NCI-H187 treated with DMSO at 0.1 percent for 48 hours (cell line): ENCODE measurements at regions not wholly inside any gene's neighbourhood (a gene's known extent, or its start where the extent isn't known, plus 50 kb on each side); places are given as distances from the start of the nearest gene placed in this dataset.
A peak's percentile ranks its signal among the peaks of the same experiment; 100 is the strongest.
"Not testable (repeated sequence)": the region's sequence is repeated elsewhere in the genome, so short reads cannot be mapped to it uniquely, and the experiment has no call there.

Source experiments
- DNase-seq: peaks from one replicate; lab custom pipeline; 2025; lab: John Stamatoyannopoulos, UW

GRCh38 chr21:35982717-35983116 lies 77.6 kb downstream of the SETD4 start:
- DNase-seq, result no peak

DNA sequence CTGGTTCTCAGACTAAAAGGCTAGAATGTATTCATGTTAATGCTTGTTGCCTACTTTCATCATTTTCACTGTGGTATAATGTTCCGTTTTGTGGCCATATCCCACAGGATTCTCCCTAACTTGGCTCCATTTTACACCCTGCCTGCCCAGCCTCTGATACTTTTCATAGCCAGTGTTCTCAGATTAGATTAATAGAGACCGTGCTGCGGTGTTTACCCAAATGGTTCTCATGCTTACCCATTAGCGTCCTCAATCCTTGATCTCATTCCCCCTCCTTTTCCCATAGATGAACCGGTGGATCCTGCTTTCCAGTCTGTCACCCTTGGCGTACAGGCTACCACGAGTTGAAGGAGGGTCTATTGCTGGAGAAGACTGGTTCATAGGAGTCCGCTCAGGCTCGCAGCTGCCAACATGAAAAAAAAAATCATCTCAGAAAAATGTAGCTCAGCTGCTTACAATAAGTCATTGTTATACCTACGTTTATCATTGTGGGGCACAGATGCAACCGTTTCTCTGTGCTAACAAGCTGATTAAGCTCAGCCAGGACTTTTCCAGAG lies 78.7 kb downstream of the SETD4 start:
- no peak for DNase-seq

DNA sequence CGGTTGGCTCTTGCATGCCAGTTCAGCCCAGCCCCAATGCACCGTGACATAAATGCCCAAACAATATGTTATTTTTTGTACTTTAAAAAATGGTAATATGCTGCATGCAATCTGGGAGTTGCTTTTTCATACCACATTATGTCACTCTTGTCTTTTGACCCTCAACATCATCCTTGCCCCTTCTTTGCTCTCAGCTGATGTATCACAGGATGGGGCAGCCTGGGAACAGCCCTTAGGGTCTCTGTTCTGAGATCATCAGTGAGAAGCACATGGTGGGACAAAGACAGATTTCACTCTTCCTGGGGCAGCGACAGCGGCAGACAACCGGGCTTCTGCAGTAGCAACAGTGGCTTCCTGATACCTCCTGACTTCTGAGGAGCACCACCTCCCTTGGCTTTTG lies 79.5 kb downstream of the SETD4 start:
- no peak for DNase-seq

DNA sequence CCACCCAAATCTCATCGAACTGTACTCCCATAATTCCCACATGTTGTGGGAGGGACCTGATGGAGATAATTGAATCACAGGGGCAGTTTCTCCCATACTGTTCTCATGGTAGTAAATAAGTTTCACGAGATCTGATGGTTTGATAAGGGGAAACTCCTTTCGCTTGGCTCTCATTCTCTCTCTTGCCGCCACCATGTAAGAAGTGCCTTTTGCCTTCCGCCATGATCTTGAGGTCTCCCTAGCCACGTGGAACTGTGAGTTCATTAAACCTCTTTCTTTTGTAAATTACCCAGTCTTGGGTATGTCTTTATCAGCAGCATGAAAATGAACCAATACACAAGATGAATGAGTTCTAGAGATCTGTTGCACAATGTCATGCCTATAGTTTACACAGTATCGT lies 82.5 kb downstream of the SETD4 start:
- DNase-seq, result not testable (repeated sequence)

GRCh38 chr21:35976929-35977328 lies 83.4 kb downstream of the SETD4 start:
- no peak for DNase-seq

DNA sequence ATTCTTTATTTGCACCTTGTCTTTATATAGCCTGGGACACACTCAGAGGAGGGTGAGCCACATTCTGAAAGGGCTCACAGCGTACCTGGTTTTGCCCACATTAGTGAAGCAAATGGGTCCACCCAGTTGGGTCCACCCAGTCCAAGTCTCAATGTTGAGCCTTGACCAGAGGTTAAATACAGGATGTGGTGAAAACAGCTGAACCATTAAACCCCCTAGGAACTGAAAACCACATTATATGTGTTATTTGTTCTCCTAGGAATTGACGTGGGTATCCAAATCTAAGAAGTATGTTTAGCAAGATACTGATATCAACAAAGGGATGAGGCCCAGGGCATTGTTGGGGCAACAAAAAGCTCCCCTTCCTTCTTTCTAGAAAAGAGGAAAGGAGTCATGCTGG lies 83.8 kb downstream of the SETD4 start:
- DNase-seq, result no peak

- DNase-seq, result peak; percentile 93
Measured at GRCh38 chr21:35974775-35975174, 85.6 kb downstream of the SETD4 start.

- DNase-seq, result no peak
Measured at GRCh38 chr21:35971824-35972223, 88.5 kb downstream of the SETD4 start.

DNA sequence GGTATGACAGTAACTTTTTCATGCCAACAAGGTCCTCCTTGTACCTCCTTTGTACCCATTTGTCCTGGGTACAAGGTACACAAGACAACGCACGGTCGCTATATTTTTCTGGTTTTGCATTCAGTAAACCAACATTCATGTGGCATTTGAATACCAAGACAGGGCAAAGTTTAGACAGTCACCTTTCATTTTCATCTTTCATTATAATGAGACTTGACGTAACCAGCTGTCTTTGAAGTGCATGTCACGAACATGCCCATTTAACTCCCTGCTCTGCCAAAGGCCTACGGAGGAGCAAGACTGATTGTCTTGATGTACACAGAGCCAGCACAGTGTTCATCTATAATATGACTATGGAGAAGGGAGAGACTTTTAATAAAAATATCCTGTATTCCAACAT lies 91.0 kb downstream of the SETD4 start:
- DNase-seq, result no peak

- DNase-seq, result no peak
Measured at GRCh38 chr21:35968564-35968963, 91.8 kb downstream of the SETD4 start.

DNA sequence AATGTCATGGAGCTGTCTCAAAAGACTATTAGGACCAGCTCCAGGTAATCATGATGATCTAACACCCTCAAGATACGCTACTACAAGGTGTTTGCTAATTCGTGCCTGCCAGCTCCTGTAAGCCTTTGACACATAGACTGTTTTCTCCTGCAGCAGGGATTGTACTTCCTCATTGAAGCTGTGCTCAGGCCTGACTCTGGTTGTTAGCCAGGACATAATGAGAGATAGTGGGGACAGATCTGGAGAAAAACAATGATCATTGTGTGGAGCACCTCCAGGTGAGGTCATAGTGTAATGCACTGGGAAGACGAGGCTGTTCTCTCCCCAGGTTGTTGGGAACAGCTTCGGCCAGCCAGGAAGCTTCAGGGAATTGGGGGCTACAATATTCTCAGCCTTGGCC lies 94.6 kb downstream of the SETD4 start:
- DNase-seq, result no peak

DNA sequence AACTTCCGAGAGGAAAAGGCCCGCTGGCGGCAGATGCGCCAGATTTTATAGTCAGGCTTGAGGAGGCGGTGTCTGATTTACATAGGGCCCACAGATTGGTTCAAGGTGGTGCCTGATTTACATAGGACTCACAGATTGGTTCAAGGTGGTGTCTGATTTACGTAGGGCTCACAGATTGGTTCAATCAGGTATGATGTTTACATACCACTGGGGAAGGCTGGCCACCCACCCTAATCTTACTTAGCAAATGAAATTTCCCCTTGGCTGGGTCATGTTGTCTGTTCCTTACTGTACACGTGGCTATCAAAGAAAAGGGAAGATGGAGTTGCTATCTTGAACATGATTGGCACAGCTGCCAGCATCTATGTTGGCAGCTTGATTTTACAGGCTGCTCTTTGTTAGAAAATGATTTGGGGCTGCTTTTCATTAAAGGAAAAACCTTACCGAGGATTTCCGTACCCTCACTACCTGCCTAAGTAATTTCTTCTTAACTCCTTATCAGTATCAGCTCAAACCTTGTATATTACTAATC lies 96.3 kb downstream of the SETD4 start:
- no peak for DNase-seq

- DNase-seq, result no peak
Measured at GRCh38 chr21:35962917-35963316, 97.4 kb downstream of the SETD4 start.

DNA sequence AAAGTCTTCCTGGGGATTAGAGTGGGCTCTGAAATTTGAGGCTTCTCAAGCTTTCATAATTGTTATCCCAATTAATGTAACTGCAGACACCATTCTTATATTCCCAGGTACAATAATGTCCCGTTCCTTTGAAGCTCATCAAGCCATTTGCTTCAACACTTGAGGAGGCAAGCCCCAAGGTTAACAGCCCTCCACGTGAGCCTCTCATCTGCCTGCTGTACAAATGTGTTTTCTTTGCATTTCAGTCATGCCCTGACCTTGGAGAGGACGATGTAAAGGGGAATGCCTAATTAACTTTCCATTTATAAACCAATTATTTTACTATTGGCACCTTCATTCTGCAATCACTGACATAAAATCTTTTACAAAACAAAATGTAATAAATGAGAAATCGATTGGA lies 106.3 kb downstream of the SETD4 start:
- DNase-seq, result peak; percentile 82

DNA sequence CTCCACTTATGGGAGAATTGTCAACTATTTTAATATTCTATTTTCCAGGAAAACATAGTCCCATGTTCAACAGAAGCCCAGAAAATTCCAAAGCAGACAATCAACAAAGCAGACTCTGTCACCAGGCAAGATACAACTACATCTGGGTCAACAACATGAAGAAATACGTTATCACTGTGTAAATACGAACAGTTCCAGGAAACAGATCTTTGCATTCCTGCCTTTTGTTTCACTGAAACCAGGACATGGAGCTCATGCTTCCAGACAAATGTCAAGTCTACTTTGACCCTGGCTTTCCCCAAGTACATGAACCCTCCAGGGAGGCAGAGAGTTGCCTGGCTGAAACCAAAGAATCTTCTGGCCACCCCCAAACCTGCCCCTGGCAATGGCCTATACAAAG lies 106.7 kb downstream of the SETD4 start:
- no peak for DNase-seq

DNA sequence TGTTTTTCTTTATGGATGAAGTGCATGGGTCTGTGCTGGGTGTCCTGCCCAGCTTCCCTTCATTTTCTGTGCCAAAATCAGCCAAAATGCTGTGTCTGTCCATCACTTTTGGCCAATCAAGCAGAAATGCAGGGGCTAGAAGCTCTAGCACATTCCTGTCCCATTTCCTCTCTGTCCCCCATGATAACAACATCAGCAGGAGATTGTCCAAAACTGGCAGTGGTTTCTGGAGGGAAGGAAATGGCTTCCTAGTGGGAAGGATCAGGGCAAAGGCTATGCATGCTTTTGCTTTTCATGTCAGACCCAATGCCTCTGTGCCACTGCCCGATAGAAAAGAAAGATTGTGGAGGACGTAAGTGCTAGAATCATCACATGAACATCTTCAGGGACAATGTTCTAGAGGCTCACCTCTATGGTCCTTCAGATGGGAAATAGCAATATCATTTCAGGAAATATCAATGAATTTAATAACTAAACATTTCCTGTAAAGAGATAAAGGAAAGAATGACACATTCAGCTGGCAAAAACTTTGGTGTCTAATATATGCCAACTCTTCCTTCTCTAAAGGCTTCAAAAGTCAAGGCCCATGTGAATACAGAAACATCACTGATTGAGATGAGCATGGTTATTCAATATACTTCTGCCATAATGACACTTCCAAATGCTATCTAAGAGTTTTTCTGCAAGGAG lies 107.5 kb downstream of the SETD4 start:
- DNase-seq, result no peak

GRCh38 chr21:35948982-35949381 lies 111.3 kb downstream of the SETD4 start:
- no peak for DNase-seq

- DNase-seq, result no peak
Measured at GRCh38 chr21:35945089-35945671, 115.1 kb downstream of the SETD4 start.

GRCh38 chr21:35943752-35944151 lies 116.6 kb downstream of the SETD4 start:
- peak; percentile 56 for DNase-seq

DNA sequence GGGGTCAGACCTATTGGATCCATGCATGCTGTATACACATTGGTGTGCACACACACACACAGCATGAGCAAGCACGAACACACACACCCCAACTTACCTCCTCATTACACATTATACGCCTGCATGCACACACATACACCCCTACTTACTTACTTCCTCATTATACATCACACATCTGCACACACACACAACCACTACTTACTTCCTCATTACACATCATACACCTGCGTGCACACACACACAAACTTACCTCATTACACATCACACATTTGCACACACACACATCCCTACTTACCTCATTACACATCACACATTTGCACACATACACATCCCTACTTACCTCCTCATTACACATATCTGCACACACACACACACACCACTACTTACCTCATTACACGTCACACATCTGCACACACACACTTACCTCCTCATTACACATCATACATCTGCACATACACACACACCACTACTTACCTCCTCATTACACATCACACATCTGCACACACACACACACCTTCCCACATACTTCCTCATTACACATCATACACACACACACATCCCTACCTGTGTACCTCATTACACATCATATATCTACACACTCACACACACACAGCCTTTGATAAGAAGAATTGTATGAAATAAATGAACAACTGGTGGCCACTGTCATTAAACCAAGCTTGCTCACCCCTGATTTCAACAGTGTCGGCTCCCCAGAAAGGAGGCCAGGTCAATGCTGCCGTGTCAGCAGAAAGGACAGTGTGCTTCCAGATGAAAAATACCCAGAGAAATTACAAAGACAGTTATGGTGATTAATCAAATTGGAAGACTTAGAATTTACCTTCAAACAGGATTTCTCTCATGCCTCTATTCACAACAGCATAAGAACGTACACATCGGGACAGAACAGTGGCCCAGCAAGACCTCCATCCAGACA lies 117.8 kb downstream of the SETD4 start:
- DNase-seq, result no peak

DNA sequence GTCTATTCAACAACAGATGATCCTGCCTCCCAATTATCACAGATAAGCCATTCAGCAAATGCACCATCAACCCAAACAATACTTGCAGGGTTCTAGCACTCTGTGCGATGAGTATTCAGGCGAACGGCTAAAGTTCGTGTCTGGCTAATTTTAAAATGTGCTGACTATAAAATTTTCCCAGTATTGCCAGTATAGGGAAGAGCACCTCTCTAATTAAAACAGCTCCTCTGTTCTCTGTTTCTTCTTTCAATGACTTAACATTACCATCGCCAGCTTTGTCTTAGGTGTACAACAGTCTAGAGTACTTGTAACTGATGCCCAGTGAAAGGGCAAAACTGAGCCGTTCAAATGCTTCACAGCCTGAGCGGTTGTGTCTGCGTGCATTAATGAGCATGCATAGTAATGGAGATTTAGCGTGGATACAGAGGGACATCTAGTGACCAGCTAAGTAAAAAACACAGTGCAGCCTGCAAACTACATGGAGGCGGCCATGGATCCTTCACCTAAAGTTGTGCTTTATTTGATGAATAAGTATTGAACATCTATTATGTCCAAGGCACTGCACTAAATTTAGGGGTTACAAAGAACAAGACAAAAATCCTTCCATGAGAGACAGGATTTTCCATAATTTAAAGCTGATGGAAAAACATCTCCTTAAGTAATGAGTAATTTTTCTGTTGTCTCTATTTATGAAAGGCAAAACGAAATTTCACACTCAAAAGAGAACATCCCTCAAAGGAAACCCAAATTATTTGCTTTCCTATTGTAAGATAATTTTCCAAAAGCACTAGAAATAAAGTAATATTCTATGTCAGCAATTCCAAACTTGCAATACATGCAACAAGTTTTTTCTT lies 120.0 kb downstream of the SETD4 start:
- DNase-seq, result peak; percentile 54
